Tibial nerve (tissue), 4 donors: ENCODE measurements at regions not wholly inside any gene's neighbourhood (a gene's known extent, or its start where the extent isn't known, plus 50 kb on each side); places are given as distances from the start of the nearest gene placed in this dataset.

Source experiments
- EP300 ChIP-seq, 2 donors: sonication (generic); formaldehyde crosslinking; IDR thresholded peaks; one replicate each; pipeline ENCODE4 v1.6.1; 2017; ENCODE audit warnings: antibody characterized with exemption in 2 of 2, mild to moderate bottlenecking in 1 of 2
- POLR2A ChIP-seq, 2 donors: fragments of 450-650 bp; IDR thresholded peaks; one replicate each; pipeline ENCODE4 v1.6.1; 2017; ENCODE audit warnings: antibody characterized with exemption in 2 of 2, mild to moderate bottlenecking in 2 of 2, moderate library complexity in 2 of 2
- TF ChIP-seq, protein P1 (sequence below), 5 experiments: fragments of 200-600 bp in 3 of 5; fragments of 450-650 bp in 2 of 5; sonication (generic) in 3 of 5; IDR thresholded peaks; one replicate each; pipeline ENCODE4 v1.5.1; 2016 to 2019; ENCODE audit warnings: antibody characterized with exemption in 5 of 5, mild to moderate bottlenecking in 3 of 5, moderate library complexity in 2 of 5

DNA sequence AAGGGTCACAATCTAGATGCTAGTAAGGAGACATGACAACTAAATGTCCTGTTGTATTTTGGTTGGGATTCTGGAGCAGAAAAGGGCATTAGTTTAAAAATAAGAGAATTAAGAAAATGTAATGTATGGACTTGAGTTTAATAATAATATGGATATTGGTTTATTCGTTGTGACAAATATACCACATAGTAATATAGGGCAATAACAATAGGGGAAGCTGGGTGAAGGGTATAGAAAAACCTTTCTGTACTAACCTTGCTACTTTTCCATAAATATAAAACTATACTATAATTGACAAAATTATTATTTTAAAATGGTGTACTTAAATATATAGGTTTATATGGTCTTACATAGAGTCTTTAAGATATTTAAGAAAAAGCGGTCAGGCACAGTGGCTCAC, 558.9 kb downstream of the PTPRC start:
- TF ChIP-seq, protein P1, sequence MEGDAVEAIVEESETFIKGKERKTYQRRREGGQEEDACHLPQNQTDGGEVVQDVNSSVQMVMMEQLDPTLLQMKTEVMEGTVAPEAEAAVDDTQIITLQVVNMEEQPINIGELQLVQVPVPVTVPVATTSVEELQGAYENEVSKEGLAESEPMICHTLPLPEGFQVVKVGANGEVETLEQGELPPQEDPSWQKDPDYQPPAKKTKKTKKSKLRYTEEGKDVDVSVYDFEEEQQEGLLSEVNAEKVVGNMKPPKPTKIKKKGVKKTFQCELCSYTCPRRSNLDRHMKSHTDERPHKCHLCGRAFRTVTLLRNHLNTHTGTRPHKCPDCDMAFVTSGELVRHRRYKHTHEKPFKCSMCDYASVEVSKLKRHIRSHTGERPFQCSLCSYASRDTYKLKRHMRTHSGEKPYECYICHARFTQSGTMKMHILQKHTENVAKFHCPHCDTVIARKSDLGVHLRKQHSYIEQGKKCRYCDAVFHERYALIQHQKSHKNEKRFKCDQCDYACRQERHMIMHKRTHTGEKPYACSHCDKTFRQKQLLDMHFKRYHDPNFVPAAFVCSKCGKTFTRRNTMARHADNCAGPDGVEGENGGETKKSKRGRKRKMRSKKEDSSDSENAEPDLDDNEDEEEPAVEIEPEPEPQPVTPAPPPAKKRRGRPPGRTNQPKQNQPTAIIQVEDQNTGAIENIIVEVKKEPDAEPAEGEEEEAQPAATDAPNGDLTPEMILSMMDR (IDR thresholded peaks at IDR 0.05): no peak
- TF ChIP-seq EP300 (IDR thresholded peaks at IDR 0.05) (no peak), POLR2A (IDR thresholded peaks at IDR 0.05) (no peak)
